Nephron progenitor cell (in vitro differentiated cells): ENCODE measurements at regions not wholly inside any gene's neighbourhood (a gene's known extent, or its start where the extent isn't known, plus 50 kb on each side); places are given as distances from the start of the nearest gene placed in this dataset.

Experiments used
- DNase-seq: peaks from one replicate; pipeline ENCODE4 v3.0.0; 2021
- H3K27ac Mint-ChIP-seq: 2 replicates; pipeline ENCODE4 v1.8.0; 2021; ENCODE audit warnings: mild to moderate bottlenecking, moderate library complexity, mixed read lengths
- H3K27me3 Mint-ChIP-seq: 2 replicates; pipeline ENCODE4 v1.8.0; 2021; ENCODE audit warnings: mild to moderate bottlenecking, low read depth, mixed read lengths; ENCODE audit not compliant: poor library complexity
- H3K36me3 Mint-ChIP-seq: 2 replicates; pipeline ENCODE4 v1.8.0; 2021; ENCODE audit warnings: low read depth, mixed read lengths
- H3K4me1 Mint-ChIP-seq: 2 replicates; pipeline ENCODE4 v1.8.0; 2021; ENCODE audit warnings: mixed read lengths
- H3K4me3 Mint-ChIP-seq: 2 replicates; pipeline ENCODE4 v1.8.0; 2021; ENCODE audit warnings: mild to moderate bottlenecking, moderate library complexity, mixed read lengths
- H3K9me3 Mint-ChIP-seq: 2 replicates; pipeline ENCODE4 v1.8.0; 2021; ENCODE audit warnings: mild to moderate bottlenecking, moderate library complexity, mixed read lengths
- TF ChIP-seq, protein P1 (sequence below): fragments of 200-600 bp; sonication (generic); IDR thresholded peaks from 2 replicates; pipeline ENCODE4 v1.5.0; 2021; ENCODE audit warnings: antibody characterized with exemption

- Mint-ChIP-seq H3K27ac (no peak overlapping the region), H3K9me3 (no peaks in the 10 kb centered on the region), H3K36me3 (no peaks in the 10 kb centered on the region), H3K4me1 (peaks cover 24% of the 10 kb centered on the region), H3K27me3 (no peaks in the 10 kb centered on the region), H3K4me3 (no peak overlapping the region)
- DNase-seq: no peak
- TF ChIP-seq, protein P1, sequence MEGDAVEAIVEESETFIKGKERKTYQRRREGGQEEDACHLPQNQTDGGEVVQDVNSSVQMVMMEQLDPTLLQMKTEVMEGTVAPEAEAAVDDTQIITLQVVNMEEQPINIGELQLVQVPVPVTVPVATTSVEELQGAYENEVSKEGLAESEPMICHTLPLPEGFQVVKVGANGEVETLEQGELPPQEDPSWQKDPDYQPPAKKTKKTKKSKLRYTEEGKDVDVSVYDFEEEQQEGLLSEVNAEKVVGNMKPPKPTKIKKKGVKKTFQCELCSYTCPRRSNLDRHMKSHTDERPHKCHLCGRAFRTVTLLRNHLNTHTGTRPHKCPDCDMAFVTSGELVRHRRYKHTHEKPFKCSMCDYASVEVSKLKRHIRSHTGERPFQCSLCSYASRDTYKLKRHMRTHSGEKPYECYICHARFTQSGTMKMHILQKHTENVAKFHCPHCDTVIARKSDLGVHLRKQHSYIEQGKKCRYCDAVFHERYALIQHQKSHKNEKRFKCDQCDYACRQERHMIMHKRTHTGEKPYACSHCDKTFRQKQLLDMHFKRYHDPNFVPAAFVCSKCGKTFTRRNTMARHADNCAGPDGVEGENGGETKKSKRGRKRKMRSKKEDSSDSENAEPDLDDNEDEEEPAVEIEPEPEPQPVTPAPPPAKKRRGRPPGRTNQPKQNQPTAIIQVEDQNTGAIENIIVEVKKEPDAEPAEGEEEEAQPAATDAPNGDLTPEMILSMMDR: no peak
These were observed 284.1 kb upstream of the CLINT1 start for GRCh38 chr5:158143081-158143480.

DNA sequence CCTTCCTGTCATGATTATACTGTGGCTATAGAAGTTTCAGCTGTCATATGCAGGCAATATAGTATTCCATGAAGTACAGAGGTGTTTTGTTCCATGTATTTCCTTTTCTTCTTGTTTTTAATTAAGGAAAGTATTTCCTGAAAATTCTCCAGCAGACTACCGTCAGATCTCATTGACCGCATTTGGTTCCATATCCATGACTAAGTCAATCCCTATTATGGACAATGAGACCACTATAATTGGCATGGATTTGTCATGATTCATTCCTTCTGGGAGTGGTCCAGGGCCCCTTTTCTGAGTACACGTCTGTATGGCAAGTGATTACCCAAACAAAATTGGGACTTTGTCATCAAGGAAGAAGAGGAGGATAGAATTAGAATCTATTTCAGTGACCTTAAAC lies 283.2 kb upstream of the CLINT1 start:
- no peaks in the 10 kb centered on the region for H3K9me3 Mint-ChIP-seq
- no peak for DNase-seq
- TF ChIP-seq, protein P1: no peak
- peaks cover under 1% of the 10 kb centered on the region for H3K27me3 Mint-ChIP-seq
- H3K4me1 Mint-ChIP-seq: peaks cover 24% of the 10 kb centered on the region
- no peak overlapping the region for H3K4me3 Mint-ChIP-seq
- H3K27ac Mint-ChIP-seq: no peak overlapping the region
- no peaks in the 10 kb centered on the region for H3K36me3 Mint-ChIP-seq

DNA sequence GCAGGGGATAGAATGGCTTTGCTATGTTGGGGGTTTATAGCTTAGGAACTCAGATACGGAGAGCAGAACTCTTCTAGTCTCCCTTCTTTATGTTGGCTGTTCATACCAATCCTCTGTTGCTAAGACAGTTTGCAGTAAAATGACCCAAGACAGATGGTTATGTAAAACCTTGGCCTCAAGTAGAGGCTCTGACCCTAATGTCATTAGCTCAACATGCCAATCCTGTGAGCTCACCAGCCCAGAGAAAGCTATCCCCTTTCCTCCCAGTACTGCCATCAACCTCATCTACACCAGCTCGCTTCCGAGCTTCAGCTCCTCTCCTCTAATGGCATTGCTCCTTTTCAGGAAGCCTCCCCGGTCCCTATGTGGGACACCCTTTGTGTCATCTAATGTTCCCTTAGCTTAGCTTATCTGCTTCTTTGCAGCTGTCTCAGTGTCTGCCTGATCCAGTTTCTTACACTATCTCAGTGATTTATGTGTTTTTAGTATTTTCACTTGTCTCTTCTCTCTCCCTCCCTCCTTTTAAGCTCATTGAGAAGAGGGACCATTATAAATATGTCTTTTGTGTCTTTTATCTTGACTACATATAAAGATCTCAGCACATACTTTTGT lies 281.3 kb upstream of the CLINT1 start:
- TF ChIP-seq, protein P1: no peak
- H3K4me1 Mint-ChIP-seq: peaks cover 26% of the 10 kb centered on the region
- no peak overlapping the region for H3K4me3 Mint-ChIP-seq
- no peaks in the 10 kb centered on the region for H3K36me3 Mint-ChIP-seq
- peak overlapping the region; percentile 89 for H3K27ac Mint-ChIP-seq
- peaks cover 3% of the 10 kb centered on the region for H3K27me3 Mint-ChIP-seq
- DNase-seq: peak; percentile 7
- H3K9me3 Mint-ChIP-seq: no peaks in the 10 kb centered on the region

GRCh38 chr5:158139161-158139560 lies 280.2 kb upstream of the CLINT1 start:
- peak overlapping the region; percentile 46 for H3K27ac Mint-ChIP-seq
- TF ChIP-seq, protein P1: no peak
- H3K4me1 Mint-ChIP-seq: peaks cover 34% of the 10 kb centered on the region
- no peak overlapping the region for H3K4me3 Mint-ChIP-seq
- no peak for DNase-seq
- no peaks in the 10 kb centered on the region for H3K36me3 Mint-ChIP-seq
- H3K27me3 Mint-ChIP-seq: peaks cover 3% of the 10 kb centered on the region
- H3K9me3 Mint-ChIP-seq: no peaks in the 10 kb centered on the region

DNA sequence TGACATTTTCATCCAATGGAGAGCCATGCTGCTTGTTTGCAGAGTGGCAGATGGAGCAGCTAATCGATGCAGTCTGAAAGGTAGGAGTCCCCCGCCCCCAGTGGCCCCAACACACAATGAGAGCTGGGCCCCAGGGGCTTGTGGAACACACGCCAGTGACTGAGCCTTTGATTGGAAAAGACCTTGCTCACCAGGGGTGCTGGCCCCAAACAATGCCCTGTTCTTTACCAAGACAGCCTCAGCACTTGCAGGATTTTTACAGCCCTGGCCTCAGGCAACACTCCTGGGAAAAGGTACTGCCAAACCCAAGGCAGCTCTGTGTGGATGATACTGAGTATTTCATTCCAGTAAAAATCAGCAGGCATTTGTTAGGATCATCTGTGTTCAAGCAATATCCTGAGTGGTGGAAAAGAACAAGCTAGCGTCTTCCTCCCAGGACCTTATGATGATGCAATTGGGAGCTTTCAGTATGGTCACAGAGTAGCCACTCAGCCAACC lies 276.8 kb upstream of the CLINT1 start:
- DNase-seq: peak; percentile 18
- Mint-ChIP-seq H3K4me1 (peaks cover 39% of the 10 kb centered on the region), H3K9me3 (no peaks in the 10 kb centered on the region), H3K4me3 (no peak overlapping the region), H3K36me3 (no peaks in the 10 kb centered on the region), H3K27ac (no peak overlapping the region), H3K27me3 (peaks cover 3% of the 10 kb centered on the region)
- TF ChIP-seq, protein P1: no peak

- TF ChIP-seq, protein P1: no peak
- H3K36me3 Mint-ChIP-seq: no peaks in the 10 kb centered on the region
- H3K9me3 Mint-ChIP-seq: no peaks in the 10 kb centered on the region
- no peak for DNase-seq
- peaks cover 18% of the 10 kb centered on the region for H3K4me1 Mint-ChIP-seq
- no peak overlapping the region for H3K27ac Mint-ChIP-seq
- no peak overlapping the region for H3K4me3 Mint-ChIP-seq
- H3K27me3 Mint-ChIP-seq: peaks cover 3% of the 10 kb centered on the region
These were observed 274.4 kb upstream of the CLINT1 start for GRCh38 chr5:158133369-158133768.
